Superior temporal gyrus (tissue), 1 donor: ENCODE measurements at regions not wholly inside any gene's neighbourhood (a gene's known extent, or its start where the extent isn't known, plus 50 kb on each side); places are given as distances from the start of the nearest gene placed in this dataset.

Source experiments
- DNase-seq: peaks from one replicate; pipeline ENCODE4 v3.0.0-alpha.2; 2016; ENCODE audit errors: extremely low spot score

GRCh38 chr2:16008331-16008850 is 68.0 kb downstream of the MYCN start:
- DNase-seq = no peak

DNA sequence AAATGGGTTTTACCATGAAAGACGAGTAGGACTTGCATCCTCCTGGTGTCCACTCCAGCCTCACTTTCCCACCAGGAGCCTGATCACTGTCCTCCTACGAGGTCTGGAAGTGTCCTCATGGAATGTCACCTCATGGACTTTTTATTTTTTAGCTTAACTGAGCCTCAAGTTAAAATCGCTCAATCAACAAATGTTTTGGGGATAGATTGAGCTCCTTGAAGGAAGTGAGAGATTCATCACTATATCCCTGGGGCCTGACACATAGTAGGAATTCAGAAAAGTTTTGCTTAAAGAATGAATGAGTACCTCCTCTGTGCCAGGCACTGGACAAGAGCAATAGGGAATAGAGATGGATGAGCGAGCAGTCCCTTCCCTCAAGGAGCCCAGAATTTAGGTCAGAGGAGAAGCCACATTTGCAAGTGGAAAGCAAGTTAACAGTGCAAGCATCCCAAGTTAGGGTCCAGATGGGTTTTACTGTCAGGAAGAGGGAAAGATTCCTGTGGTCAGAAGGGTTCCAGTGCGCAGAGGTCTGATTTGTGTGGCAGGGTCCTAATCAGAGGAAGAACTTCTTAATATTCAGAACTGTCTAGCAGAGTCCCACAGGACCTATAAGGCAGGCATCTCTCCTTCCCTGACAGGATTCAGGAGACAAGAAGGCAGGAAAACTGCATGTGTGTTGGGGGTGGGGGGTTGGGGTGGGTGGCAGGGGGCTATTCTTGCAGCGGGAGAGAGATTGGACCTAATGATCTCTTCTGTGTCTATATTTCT is 67.0 kb downstream of the MYCN start:
- DNase-seq = no peak

GRCh38 chr2:16006537-16007166 is 66.3 kb downstream of the MYCN start:
- DNase-seq = no peak

DNA sequence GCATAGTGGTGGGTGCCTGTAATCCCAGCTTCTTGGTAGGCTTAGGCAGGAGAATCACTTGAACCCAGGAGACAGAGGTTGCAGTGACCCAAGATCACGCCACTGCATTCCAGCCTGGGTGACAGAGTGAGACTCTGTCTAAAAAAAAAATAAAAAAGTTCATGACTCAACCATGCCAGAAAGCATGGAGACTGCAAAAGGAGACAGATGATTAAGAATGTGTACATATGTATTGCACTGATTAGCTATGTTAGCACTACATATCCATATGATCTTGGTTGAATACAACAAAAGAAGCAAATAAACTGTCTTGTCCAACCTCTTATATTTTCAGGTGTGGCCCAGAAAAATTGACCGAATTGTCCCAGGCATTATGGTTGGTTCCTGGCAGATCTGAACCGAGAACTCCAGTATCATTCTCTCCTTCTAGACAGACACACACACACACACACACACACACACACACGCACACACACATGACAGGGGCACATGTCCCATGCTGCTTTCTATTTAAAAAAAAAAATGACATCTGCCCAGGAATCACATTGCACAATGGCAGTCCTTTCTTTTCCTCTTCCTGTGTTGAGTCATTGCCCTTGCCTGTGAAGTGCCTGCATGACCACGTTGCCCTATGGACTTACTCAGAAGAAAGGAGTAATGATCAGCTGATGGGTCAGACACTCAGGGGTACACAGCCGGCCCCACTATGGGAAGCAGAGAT is 65.6 kb downstream of the MYCN start:
- no peak for DNase-seq

- DNase-seq = no peak
These were observed 65.0 kb downstream of the MYCN start for GRCh38 chr2:16005389-16005788.

- no peak for DNase-seq
These were observed 63.5 kb downstream of the MYCN start for GRCh38 chr2:16003809-16004208.

DNA sequence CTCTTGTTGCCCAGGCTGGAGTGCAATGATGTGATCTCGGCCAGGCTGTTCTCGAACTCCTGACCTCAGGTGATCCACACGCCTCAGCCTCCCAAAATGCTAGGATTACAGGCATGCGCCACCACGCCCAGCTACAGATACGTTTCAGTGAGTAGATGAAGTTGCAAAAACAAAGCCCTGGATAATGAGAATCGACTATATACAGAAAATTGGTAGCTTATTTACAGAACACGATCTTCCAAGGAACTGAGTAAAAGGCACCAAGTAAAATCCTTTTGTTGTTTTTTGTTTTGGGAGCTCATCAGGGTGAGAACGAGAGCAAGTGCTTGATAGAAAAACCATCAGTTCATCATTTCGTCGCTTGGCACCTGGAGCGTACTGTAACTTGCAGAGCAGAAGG is 62.8 kb downstream of the MYCN start:
- no peak for DNase-seq

GRCh38 chr2:16002575-16002974 is 62.2 kb downstream of the MYCN start:
- no peak for DNase-seq

- DNase-seq = no peak
These were observed 61.8 kb downstream of the MYCN start for GRCh38 chr2:16002144-16002543.

- no peak for DNase-seq
These were observed 60.3 kb downstream of the MYCN start for GRCh38 chr2:16000642-16001041.

DNA sequence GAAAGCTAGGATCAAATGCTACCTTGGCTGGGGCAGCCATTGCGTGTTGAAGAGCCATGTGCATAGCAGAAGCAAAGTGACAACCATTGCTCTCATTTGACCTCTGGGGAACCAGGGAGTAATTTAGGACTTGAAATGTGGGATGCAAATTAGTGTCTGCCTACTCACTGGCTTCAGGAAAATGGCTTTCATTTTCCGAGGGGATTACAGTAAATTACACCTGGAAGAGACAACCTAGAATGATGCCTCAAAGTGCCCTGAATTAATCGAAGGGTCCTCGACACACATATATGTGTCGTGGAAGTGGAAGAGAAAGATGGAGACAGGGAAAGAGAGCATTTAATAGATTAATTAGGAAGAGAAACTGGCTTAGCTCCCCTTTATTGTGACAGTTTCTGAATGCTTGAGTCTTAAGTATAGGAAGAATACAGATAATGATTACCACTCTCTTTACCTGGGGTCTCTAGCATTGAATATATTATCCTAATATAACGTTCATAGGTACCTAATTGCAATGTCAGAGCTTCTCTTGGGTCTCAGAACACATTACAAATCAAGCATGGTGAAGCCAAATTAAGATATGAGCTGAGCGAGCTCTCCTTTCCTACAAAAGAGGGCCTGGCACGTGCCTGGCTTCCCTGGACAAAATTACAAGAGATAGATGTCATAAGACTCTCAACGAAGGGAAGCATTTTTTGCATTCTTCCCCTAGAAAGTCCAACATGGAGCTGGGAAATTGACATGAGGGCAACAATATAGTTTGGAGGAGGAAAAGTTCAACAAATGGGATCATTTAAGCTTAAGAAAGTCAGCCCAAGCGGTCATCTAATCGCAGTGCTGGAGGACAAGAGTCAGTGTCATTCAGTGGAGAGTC is 59.5 kb downstream of the MYCN start:
- DNase-seq = no peak

DNA sequence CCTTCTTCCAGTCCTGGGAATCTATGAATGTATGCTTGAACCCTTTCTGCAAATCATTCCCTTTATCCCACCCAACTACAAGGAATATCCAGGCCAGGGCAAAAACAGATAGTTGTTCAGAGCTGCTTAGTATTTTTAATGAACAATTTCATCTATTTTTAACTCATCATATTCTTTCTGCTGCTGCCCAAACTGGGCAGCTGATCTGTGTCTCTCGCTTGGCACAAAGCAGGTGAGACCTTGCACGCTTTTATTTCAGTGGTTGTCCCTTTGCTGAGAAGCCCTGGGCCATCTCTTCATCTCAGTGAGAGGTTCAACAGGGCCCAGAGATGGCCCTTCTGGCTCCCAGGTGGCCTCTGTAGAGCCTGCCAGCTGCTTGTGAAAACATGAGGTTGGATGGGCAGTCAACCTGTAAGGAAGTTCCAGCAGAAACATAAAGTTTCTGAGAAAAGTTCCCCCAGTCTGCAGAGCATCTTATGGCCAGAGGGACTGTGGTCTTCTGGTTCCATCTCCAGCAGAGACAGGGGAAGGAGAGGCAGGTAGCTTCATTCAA is 57.5 kb downstream of the MYCN start:
- DNase-seq = no peak

DNA sequence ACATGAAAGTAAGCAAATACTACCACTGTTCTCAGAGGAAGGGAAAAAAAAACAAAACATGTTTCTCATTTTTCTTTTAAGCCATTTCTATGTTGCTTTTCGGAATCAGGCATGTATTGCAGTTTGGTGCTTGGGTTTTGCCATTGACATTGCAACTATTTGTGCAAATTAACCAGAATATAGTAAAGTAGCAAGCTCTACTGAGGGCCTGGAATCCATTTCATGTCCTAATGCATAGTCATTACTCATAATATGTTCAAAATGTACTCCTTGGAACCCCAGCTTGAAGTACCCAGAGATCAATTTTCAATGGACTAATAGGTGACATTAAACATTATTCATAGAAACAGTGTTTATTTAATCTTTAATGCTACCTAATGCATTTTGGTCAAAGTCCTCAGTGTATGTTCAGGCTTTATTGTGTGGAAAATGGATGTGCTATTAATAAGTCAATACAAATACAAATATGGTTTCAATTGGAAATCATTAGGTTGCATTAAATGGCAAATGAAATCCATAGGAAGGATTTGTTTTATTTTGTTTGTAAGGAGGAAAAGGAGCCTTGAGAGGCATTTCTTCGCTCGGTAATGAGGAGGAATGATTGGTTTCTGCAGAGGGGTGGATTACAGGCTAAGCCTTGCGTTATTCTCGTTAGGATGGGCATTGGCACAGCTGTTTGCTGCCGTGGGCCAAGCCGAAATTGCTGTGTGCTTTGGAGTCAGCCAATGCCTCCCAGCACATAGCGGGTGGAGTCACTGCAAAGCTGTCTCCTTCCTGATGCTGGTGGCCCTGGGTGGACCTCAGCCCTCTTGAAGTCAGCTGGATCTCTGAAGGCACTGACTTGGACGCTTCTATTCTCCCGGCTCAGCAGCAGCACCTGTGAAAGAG is 56.4 kb downstream of the MYCN start:
- DNase-seq = no peak
